GM18907 (cell line): ENCODE measurements at regions not wholly inside any gene's neighbourhood (a gene's known extent, or its start where the extent isn't known, plus 50 kb on each side); places are given as distances from the start of the nearest gene placed in this dataset.
A peak's percentile ranks its signal among the peaks of the same experiment; 100 is the strongest.

ENCODE experiments used
- ATAC-seq: cut with Tn5 transposase; IDR thresholded peaks from one replicate; pipeline ENCODE4 v1.9.1; 2021; ENCODE audit warnings: mild to moderate bottlenecking, moderate library complexity; ENCODE audit not compliant: unreplicated experiment

- ATAC-seq = peak; percentile 71
Observed at GRCh38 chr5:92907938-92908606, 672.9 kb downstream of the NR2F1-AS1 start.

- no peak for ATAC-seq
Observed at GRCh38 chr5:92906798-92907376, 674.1 kb downstream of the NR2F1-AS1 start.

DNA sequence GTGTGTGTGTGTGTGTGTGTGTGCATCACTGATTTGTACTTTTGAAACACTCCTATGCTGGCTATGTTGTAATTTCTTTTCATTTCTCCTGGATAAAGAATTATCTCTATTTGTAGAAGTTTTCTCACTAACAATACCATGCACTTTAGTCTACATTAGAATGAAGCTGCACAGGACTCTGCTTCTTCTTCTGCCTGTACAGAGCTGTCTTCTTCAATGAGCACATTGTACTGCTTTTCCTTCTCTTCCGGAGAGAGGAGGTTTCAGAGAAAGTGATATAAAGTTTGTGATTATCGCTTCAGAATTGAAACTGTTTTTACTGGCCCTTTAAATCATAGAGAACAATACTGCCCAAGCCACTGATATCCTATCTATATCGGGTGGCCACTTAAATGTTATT, 677.0 kb downstream of the NR2F1-AS1 start:
- no peak for ATAC-seq

GRCh38 chr5:92899611-92900010, 681.4 kb downstream of the NR2F1-AS1 start:
- no peak for ATAC-seq

- ATAC-seq = no peak
Observed at GRCh38 chr5:92896722-92897121, 684.3 kb downstream of the NR2F1-AS1 start.

DNA sequence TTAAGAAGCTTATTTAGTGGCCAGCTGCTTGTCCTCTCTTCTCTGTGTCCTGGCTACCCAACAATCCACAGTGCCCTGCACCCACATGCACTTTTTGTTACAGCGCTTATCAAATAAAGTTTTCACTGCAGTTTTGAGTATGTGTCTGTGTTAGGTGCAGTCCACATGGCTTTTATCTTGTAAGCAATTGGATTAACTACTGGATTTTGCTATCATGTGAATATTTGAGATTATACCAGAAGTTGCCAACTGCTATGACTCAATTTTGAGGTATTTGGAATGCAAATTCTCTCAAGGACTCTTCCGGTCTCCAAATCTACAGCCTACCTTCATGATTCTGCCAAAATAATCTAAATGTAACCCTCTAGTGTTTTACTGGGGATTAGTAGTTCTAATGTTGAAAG, 690.2 kb downstream of the NR2F1-AS1 start:
- ATAC-seq = no peak

GRCh38 chr5:92889140-92889539, 691.9 kb downstream of the NR2F1-AS1 start:
- ATAC-seq = no peak

DNA sequence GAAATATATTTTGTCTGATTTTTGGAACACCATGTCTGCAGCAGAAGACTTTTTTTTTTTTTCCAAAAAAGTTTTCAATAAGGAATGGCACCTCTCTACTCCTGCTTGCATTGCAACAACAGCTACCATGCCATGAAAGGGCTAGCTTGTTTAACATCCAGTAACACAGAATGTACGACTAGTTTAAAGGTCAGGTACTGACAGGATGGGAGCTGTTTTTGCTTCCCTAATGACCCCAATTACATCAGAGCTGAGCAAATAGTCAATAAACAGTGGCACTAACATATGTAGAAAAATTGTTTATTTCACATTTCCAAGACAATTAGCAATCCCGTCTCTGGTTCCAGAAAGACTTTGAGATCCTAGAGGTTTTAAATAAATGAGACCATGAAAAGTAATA, 693.8 kb downstream of the NR2F1-AS1 start:
- no peak for ATAC-seq

GRCh38 chr5:92886751-92887150, 694.3 kb downstream of the NR2F1-AS1 start:
- no peak for ATAC-seq

DNA sequence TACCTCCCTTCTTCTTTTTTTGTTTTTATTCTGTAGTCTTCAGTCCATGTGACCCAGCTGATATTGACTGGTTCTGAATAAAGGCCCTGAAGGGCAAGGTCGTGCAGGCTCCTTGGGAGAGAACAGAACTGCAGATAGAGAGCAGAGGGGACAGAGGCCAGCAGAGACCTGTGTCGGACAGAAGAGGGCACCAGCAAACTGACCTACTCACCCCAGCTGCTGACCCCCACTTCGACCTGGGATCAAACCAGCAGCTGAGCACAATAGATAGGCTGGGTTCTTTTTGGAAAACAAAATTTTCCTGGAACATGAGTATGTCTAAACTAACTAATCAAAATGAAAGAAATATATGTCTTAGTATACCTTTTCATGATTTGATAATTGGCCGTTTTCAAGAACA, 695.1 kb downstream of the NR2F1-AS1 start:
- no peak for ATAC-seq

GRCh38 chr5:92884469-92884868, 696.5 kb downstream of the NR2F1-AS1 start:
- no peak for ATAC-seq

- no peak for ATAC-seq
Observed at GRCh38 chr5:92879806-92880543, 701.0 kb downstream of the NR2F1-AS1 start.

GRCh38 chr5:92874790-92875189, 706.2 kb downstream of the NR2F1-AS1 start:
- ATAC-seq = no peak

DNA sequence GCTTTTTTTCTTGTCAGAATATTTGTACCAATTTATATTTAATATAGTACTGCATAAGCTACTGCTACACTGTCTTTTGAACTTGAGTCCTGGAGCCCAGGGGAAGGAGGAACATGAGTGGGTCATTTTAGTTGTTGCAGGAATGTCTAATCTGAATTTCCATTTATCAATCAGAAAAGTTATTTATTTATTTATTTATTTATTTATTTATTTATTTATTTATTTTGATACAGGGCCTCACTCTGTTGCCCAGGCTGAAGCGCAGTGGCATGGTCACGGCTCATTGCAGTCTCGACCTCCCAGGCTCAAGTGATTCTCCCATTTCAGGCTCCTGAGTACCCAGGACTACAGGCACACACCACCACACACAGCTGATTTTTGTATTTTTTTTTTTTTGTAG, 712.6 kb downstream of the NR2F1-AS1 start:
- no peak for ATAC-seq

GRCh38 chr5:92864591-92864990, 716.4 kb downstream of the NR2F1-AS1 start:
- no peak for ATAC-seq

- no peak for ATAC-seq
Observed at GRCh38 chr5:92863666-92864065, 717.4 kb downstream of the NR2F1-AS1 start.

- no peak for ATAC-seq
Observed at GRCh38 chr5:92861531-92862285, 719.3 kb downstream of the NR2F1-AS1 start.

GRCh38 chr5:92860061-92860460, 721.0 kb downstream of the NR2F1-AS1 start:
- no peak for ATAC-seq

- no peak for ATAC-seq
Observed at GRCh38 chr5:92852219-92852618, 728.8 kb downstream of the NR2F1-AS1 start.

DNA sequence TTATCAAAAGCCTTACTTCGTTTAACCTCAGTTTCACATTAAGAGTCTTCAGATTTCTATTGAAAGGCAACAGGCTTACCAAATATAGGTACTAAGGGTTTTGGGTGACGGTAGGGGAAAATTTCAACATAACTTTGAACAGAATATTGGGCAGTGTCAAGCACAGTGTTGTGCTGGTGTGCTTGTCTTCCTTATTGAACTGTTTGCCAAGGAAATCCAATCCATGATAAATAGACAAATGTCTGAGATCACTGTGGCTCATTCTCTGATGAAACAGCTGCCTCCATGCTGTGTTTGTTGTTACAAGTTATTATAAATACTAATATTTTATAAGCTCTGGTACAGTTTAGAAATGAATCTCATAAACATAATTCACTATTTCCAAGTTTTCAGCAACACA, 730.1 kb downstream of the NR2F1-AS1 start:
- no peak for ATAC-seq

DNA sequence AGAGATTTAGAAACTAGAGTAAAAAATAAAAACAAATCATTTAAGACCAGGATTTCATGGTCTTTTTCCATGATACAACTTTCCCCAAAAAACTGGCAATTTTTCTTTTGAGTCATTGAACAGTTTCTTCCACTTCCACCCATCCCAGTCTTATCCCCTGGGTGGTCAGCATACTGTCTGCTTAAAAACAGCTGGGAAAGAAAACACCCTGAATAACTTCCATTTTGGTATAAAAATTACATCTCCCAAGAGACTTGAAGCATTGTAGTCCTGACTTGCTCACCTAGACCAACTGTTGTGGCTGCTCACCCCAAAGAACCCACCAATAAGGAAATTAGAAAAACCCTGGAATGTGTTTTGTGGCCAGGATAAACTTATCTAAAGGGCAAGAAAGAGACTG, 731.3 kb downstream of the NR2F1-AS1 start:
- no peak for ATAC-seq
